ENCODE measurements at regions not wholly inside any gene's neighbourhood (a gene's known extent, or its start where the extent isn't known, plus 50 kb on each side); places are given as distances from the start of the nearest gene placed in this dataset.

DNA sequence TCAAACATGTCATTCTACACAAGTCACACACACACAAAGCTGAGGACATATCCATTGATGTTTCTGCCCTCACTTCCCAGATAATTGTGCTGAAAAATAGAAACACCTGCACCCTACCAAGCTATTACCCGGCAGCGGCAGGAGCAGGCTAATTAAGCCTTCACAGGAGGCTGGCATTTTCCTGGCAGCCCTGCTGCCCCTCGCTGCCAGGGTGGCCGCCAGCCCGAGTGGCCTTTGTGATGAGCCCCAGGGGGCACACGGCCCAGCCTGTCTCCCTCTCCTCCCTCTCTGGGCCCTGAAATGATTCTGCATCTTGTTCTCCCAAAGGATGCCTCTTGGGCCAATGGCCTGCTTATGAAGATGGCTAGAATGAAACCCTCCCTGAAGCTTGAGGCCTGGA is 76.2 kb upstream of the TP53I11 start:
- Histone ChIP-seq H3K9me3 (no peaks in the 10 kb centered on the region), H3K4me3 (no peak overlapping the region), H3K4me1 (ENCODE audit: insufficient read depth) (peaks cover 6% of the 10 kb centered on the region), H3K27me3 (no peaks in the 10 kb centered on the region), H3K36me3 (no peaks in the 10 kb centered on the region), H3K27ac (no peak overlapping the region)
- 57 to 77% (median 74%) methylated on average over 6 of the region's 6 CpGs for WGBS, 3 donors
- no peak for DNase-seq
- intact Hi-C loops (cut with DNase I): no loop called here
- TF ChIP-seq EP300 (IDR thresholded peaks at IDR 0.05) (no peak), POLR2A (IDR thresholded peaks at IDR 0.05) (no peak)

DNA sequence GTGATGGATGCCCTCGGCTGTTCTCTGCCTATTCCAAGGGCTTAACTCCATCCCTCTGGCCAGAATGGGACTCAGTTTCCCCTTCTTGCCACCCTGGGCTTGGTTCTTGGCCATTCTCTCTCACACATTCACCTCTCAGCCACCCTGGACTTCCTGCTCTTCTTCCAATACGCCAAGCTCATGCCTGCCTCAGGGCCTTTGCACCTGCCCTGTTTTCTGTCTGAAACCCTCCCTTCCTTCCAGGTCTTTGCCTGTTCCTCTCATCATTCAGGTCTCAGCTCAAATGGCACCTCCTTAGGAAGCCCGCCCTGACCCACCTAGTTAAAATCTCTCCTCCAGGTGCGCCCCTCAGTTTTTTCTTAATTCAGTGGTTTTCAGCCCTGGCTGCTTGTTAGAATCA is 76.6 kb upstream of the TP53I11 start:
- Histone ChIP-seq H3K27me3 (no peaks in the 10 kb centered on the region), H3K9me3 (no peaks in the 10 kb centered on the region), H3K4me1 (ENCODE audit: insufficient read depth) (peaks cover 3% of the 10 kb centered on the region), H3K36me3 (no peaks in the 10 kb centered on the region), H3K4me3 (no peak overlapping the region), H3K27ac (no peak overlapping the region)
- 92 to 97% (median 94%) methylated on average over 4 of the region's 4 CpGs for WGBS, 3 donors
- TF ChIP-seq CTCF (IDR thresholded peaks at IDR 0.05) (no peak), EP300 (IDR thresholded peaks at IDR 0.05) (no peak)
- intact Hi-C loops (cut with DNase I): no loop called here
- DNase-seq: no peak

GRCh38 chr11:45028911-45029682 is 78.4 kb upstream of the TP53I11 start:
- H3K36me3 ChIP-seq: no peaks in the 10 kb centered on the region
- DNase-seq: no peak
- H3K27ac ChIP-seq: no peak overlapping the region
- no peak overlapping the region for H3K4me3 ChIP-seq
- 72 to 77% (median 74%) methylated on average over 13 of the region's 13 CpGs for WGBS, 3 donors
- intact Hi-C loops (cut with DNase I): no loop called here
- no peaks in the 10 kb centered on the region for H3K4me1 ChIP-seq (ENCODE audit: insufficient read depth)
- no peaks in the 10 kb centered on the region for H3K9me3 ChIP-seq
- H3K27me3 ChIP-seq: no peaks in the 10 kb centered on the region
- TF ChIP-seq POLR2A (IDR thresholded peaks at IDR 0.05): no peak
- TF ChIP-seq EP300 (IDR thresholded peaks at IDR 0.05): no peak
- TF ChIP-seq CTCF (IDR thresholded peaks at IDR 0.05): no peak

DNA sequence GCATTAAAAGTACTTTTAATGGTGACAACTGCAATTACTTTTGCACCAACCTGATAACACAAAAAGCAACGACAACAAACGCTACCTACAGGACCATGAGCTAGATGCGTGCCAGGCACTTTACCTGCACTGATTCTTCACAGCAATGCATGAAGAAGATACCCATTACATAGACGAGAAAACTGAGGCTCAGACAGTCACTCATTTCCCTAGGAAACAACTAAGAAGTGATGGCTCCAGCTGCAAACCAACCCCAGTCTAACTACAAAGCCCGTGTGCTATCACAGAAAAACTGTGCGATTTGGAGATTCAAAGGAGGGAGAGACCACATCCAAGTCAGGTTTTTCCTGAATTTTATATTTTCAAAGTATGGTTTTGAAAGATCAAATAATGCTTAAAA is 80.1 kb upstream of the TP53I11 start:
- no peak for DNase-seq
- TF ChIP-seq EP300 (IDR thresholded peaks at IDR 0.05) (no peak), POLR2A (IDR thresholded peaks at IDR 0.05) (no peak), CTCF (IDR thresholded peaks at IDR 0.05) (no peak)
- no peaks in the 10 kb centered on the region for H3K27me3 ChIP-seq
- H3K4me3 ChIP-seq: no peak overlapping the region
- H3K27ac ChIP-seq: no peak overlapping the region
- intact Hi-C loops (cut with DNase I): no loop called here
- H3K9me3 ChIP-seq: no peaks in the 10 kb centered on the region
- no peaks in the 10 kb centered on the region for H3K4me1 ChIP-seq (ENCODE audit: insufficient read depth)
- H3K36me3 ChIP-seq: no peaks in the 10 kb centered on the region
- WGBS, 3 donors: 76 to 81% (median 80%) methylated on average over 6 of the region's 6 CpGs

- Histone ChIP-seq H3K27me3 (no peaks in the 10 kb centered on the region), H3K4me1 (ENCODE audit: insufficient read depth) (no peaks in the 10 kb centered on the region), H3K4me3 (no peak overlapping the region), H3K27ac (no peak overlapping the region), H3K36me3 (no peaks in the 10 kb centered on the region), H3K9me3 (no peaks in the 10 kb centered on the region)
- TF ChIP-seq POLR2A (IDR thresholded peaks at IDR 0.05) (no peak), EP300 (IDR thresholded peaks at IDR 0.05) (no peak)
- DNase-seq: no peak
- 88 to 99% (median 92%) methylated on average over 2 of the region's 2 CpGs for WGBS, 3 donors
- intact Hi-C loops (cut with DNase I): no loop called here
Observed at GRCh38 chr11:45031912-45032519, 81.3 kb upstream of the TP53I11 start.

Measured in ovary (tissue), 7 donors.